T-cell (primary cell): ENCODE measurements at regions not wholly inside any gene's neighbourhood (a gene's known extent, or its start where the extent isn't known, plus 50 kb on each side); places are given as distances from the start of the nearest gene placed in this dataset.

ENCODE experiments used
- ATAC-seq, 4 experiments: fragments of 200-7000 bp in 3 of 4; fragments of 150-1000 bp in 1 of 4; cut with Tn5 transposase; replicated peaks in 1 of 4; 1 replicate in 3 of 4; 2 replicates in 1 of 4; pipeline ENCODE4 v1.10.0; 2021; ENCODE audit warnings: moderate library complexity in 3 of 4, mild to moderate bottlenecking in 2 of 4, moderate number of reproducible peaks in 1 of 4
- CTCF ChIA-PET, 2 donors: fragments of 300-600 bp; sonication (Branson Sonifier 250); formaldehyde crosslinking; loops; one replicate each; lab custom pipeline; 2022; ENCODE audit warnings: antibody characterized with exemption in 2 of 2; lab: Charles Lee
- POLR2A ChIA-PET, 2 donors: fragments of 300-600 bp; sonication (Branson Sonifier 250); formaldehyde crosslinking; loops; one replicate each; lab custom pipeline; 2022; ENCODE audit warnings: antibody characterized with exemption in 2 of 2; lab: Charles Lee
- DNase-seq, 35 experiments: peaks; one replicate each; pipeline versions ENCODE4 v3.0.0 to v3.0.0-alpha.2; 2013 to 2023
- H3K27ac ChIP-seq: one replicate; pipeline ENCODE4 v1.5.1; 2013; ENCODE audit warnings: low read length
- H3K27me3 ChIP-seq, 2 experiments: replicated peaks in 1 of 2; 1 replicate in 1 of 2; 2 replicates in 1 of 2; pipeline versions ENCODE4 v1.6.1 to v1.7.0; 2013; ENCODE audit warnings: low read length in 1 of 2, mixed read lengths in 1 of 2; ENCODE audit not compliant: control insufficient read depth in 2 of 2, insufficient read depth in 2 of 2; ENCODE audit errors: extremely low read depth in 1 of 2
- H3K36me3 ChIP-seq, 2 donors: 1 replicate in 1 of 2; 2 replicates in 1 of 2; pipeline versions ENCODE4 v1.6.1 to v1.7.0; 2013; ENCODE audit warnings: low read length in 1 of 2; ENCODE audit not compliant: control insufficient read depth in 2 of 2, insufficient read depth in 1 of 2; ENCODE audit errors: extremely low read depth in 1 of 2
- H3K4me1 ChIP-seq, 2 experiments: 1 replicate in 1 of 2; 2 replicates in 1 of 2; pipeline versions ENCODE4 v1.6.1 to v1.7.0; 2013; ENCODE audit warnings: low read length in 2 of 2, mixed read lengths in 1 of 2; ENCODE audit not compliant: insufficient read depth in 2 of 2, control insufficient read depth in 1 of 2; ENCODE audit errors: extremely low read depth in 1 of 2
- H3K4me3 ChIP-seq, 2 donors: 1 replicate in 1 of 2; 2 replicates in 1 of 2; pipeline versions ENCODE4 v1.5.1 to v1.7.0; 2013; ENCODE audit warnings: mild to moderate bottlenecking in 2 of 2, low read length in 1 of 2, moderate library complexity in 1 of 2; ENCODE audit not compliant: control insufficient read depth in 1 of 2; ENCODE audit errors: extremely low read depth in 1 of 2
- H3K9me3 ChIP-seq: 2 replicates; pipeline ENCODE4 v1.7.0; 2013
- H3K27ac Mint-ChIP-seq, 2 donors: one replicate each; pipeline ENCODE4 v1.8.0; 2020 to 2021; ENCODE audit warnings: mild to moderate bottlenecking in 2 of 2, mixed read lengths in 2 of 2
- H3K27me3 Mint-ChIP-seq, 2 donors: one replicate each; pipeline ENCODE4 v1.8.0; 2021 to 2022; ENCODE audit warnings: mixed read lengths in 2 of 2
- H3K36me3 Mint-ChIP-seq: one replicate; pipeline ENCODE4 v1.8.0; 2021; ENCODE audit warnings: mixed read lengths
- H3K4me1 Mint-ChIP-seq, 3 donors: one replicate each; pipeline ENCODE4 v1.8.0; 2020 to 2022; ENCODE audit warnings: mixed read lengths in 3 of 3, mild to moderate bottlenecking in 1 of 3
- H3K4me3 Mint-ChIP-seq, 3 donors: one replicate each; pipeline ENCODE4 v1.8.0; 2020 to 2022; ENCODE audit warnings: mild to moderate bottlenecking in 3 of 3, mixed read lengths in 3 of 3, moderate library complexity in 3 of 3
- H3K9me3 Mint-ChIP-seq, 3 donors: one replicate each; pipeline ENCODE4 v1.8.0; 2020 to 2022; ENCODE audit warnings: mixed read lengths in 3 of 3
- WGBS: methylation state at CpG from one replicate; pipeline ENCODE4 v1.1.5; 2013; ENCODE audit warnings: missing lambda C conversion rate; ENCODE audit not compliant: insufficient coverage; 5-methylcytosine and 5-hydroxymethylcytosine counted together

- peaks cover 0 to 7% (median 7%) of the 10 kb centered on the region in 3 donors for H3K9me3 Mint-ChIP-seq
- Histone ChIP-seq H3K4me3 (no peak overlapping the region), H3K36me3 (no peaks in the 10 kb centered on the region), H3K27ac (no peak overlapping the region), H3K27me3 (no peaks in the 10 kb centered on the region), H3K4me1 (no peaks in the 10 kb centered on the region), H3K9me3 (no peaks in the 10 kb centered on the region)
- ChIA-PET CTCF (no interaction called here), POLR2A (no interaction called here)
- H3K4me3 Mint-ChIP-seq = no peak overlapping the region
- H3K27ac Mint-ChIP-seq = no peak overlapping the region
- no peaks in the 10 kb centered on the region for H3K4me1 Mint-ChIP-seq
- whole genome bisulfite sequencing = no CpG with 5 or more reads among the region's 1 CpG
- no peak for DNase-seq
- H3K36me3 Mint-ChIP-seq = no peaks in the 10 kb centered on the region
- no peak for ATAC-seq
- H3K27me3 Mint-ChIP-seq = no peaks in the 10 kb centered on the region
Observed at GRCh38 chr5:118006219-118006618, 982.1 kb downstream of the DTWD2 start.

- H3K4me3 ChIP-seq = no peak overlapping the region
- ChIA-PET CTCF (no interaction called here), POLR2A (no interaction called here)
- no peaks in the 10 kb centered on the region for H3K27me3 Mint-ChIP-seq
- H3K9me3 ChIP-seq = no peaks in the 10 kb centered on the region
- H3K9me3 Mint-ChIP-seq = peaks cover 7 to 16% (median 10%) of the 10 kb centered on the region in 3 donors
- no peaks in the 10 kb centered on the region for H3K36me3 Mint-ChIP-seq
- no peak for ATAC-seq
- H3K27ac ChIP-seq = no peak overlapping the region
- no peaks in the 10 kb centered on the region for H3K36me3 ChIP-seq
- H3K27ac Mint-ChIP-seq = no peak overlapping the region
- no peaks in the 10 kb centered on the region for H3K4me1 Mint-ChIP-seq
- DNase-seq = no peak
- H3K4me3 Mint-ChIP-seq = no peak overlapping the region
- no peaks in the 10 kb centered on the region for H3K27me3 ChIP-seq
- H3K4me1 ChIP-seq = no peaks in the 10 kb centered on the region
- no CpG with 5 or more reads among the region's 3 CpGs for WGBS
Observed at GRCh38 chr5:117999939-118000549, 988.3 kb downstream of the DTWD2 start.

- ChIA-PET POLR2A (no interaction called here), CTCF (no interaction called here)
- H3K9me3 Mint-ChIP-seq = peaks cover 0 to 7% (median 5%) of the 10 kb centered on the region in 3 donors
Observed at GRCh38 chr5:117982691-117983090, 1005.7 kb downstream of the DTWD2 start.

GRCh38 chr5:117973785-117974184 lies 1014.6 kb downstream of the DTWD2 start:
- no peaks in the 10 kb centered on the region for H3K36me3 Mint-ChIP-seq
- Histone ChIP-seq H3K4me1 (no peaks in the 10 kb centered on the region), H3K27ac (no peak overlapping the region), H3K9me3 (no peaks in the 10 kb centered on the region), H3K4me3 (no peak overlapping the region), H3K36me3 (no peaks in the 10 kb centered on the region), H3K27me3 (no peaks in the 10 kb centered on the region)
- no peaks in the 10 kb centered on the region for H3K27me3 Mint-ChIP-seq
- POLR2A ChIA-PET = no interaction called here
- H3K4me3 Mint-ChIP-seq = no peak overlapping the region
- ATAC-seq (no peak), DNase-seq (no peak)
- peaks cover 0 to 15% (median 4%) of the 10 kb centered on the region in 3 donors for H3K9me3 Mint-ChIP-seq
- H3K27ac Mint-ChIP-seq = no peak overlapping the region
- H3K4me1 Mint-ChIP-seq = no peaks in the 10 kb centered on the region
- CTCF ChIA-PET = no interaction called here
- no CpG with 5 or more reads among the region's 1 CpG for WGBS

More at GRCh38 chr5:117982691-117983090, 1005.7 kb downstream of the DTWD2 start:
- H3K9me3 ChIP-seq = no peaks in the 10 kb centered on the region
- Mint-ChIP-seq H3K27me3 (no peaks in the 10 kb centered on the region), H3K4me1 (no peaks in the 10 kb centered on the region), H3K27ac (no peak overlapping the region), H3K36me3 (no peaks in the 10 kb centered on the region), H3K4me3 (no peak overlapping the region)
- H3K27me3 ChIP-seq = no peaks in the 10 kb centered on the region
- ATAC-seq (no peak), DNase-seq (no peak)
- no peak overlapping the region for H3K4me3 ChIP-seq
- H3K27ac ChIP-seq = no peak overlapping the region
- H3K4me1 ChIP-seq = no peaks in the 10 kb centered on the region
- WGBS = no CpG with 5 or more reads among the region's 2 CpGs
- no peaks in the 10 kb centered on the region for H3K36me3 ChIP-seq

- Mint-ChIP-seq H3K4me1 (no peaks in the 10 kb centered on the region), H3K27ac (no peak overlapping the region), H3K27me3 (no peaks in the 10 kb centered on the region), H3K36me3 (no peaks in the 10 kb centered on the region), H3K9me3 (peaks cover 2 to 15% (median 11%) of the 10 kb centered on the region in 3 donors), H3K4me3 (no peak overlapping the region)
- ATAC-seq = no peak
- Histone ChIP-seq H3K9me3 (no peaks in the 10 kb centered on the region), H3K4me1 (no peaks in the 10 kb centered on the region), H3K36me3 (no peaks in the 10 kb centered on the region), H3K27me3 (no peaks in the 10 kb centered on the region), H3K4me3 (no peak overlapping the region), H3K27ac (no peak overlapping the region)
- WGBS = 100% methylated on average over 3 of the region's 3 CpGs
- POLR2A ChIA-PET = no interaction called here
- CTCF ChIA-PET = no interaction called here
- no peak for DNase-seq
Observed at GRCh38 chr5:117955831-117956230, 1032.5 kb downstream of the DTWD2 start.

GRCh38 chr5:117954331-117954730 lies 1034.0 kb downstream of the DTWD2 start:
- no peaks in the 10 kb centered on the region for H3K36me3 Mint-ChIP-seq
- H3K27me3 ChIP-seq = no peaks in the 10 kb centered on the region
- POLR2A ChIA-PET = no interaction called here
- H3K4me3 ChIP-seq = no peak overlapping the region
- no peaks in the 10 kb centered on the region for H3K27me3 Mint-ChIP-seq
- CTCF ChIA-PET = no interaction called here
- WGBS = no CpG with 5 or more reads among the region's 1 CpG
- DNase-seq (no peak), ATAC-seq (no peak)
- H3K27ac ChIP-seq = no peak overlapping the region
- H3K9me3 Mint-ChIP-seq = peaks cover 2 to 12% (median 10%) of the 10 kb centered on the region in 3 donors
- no peaks in the 10 kb centered on the region for H3K9me3 ChIP-seq
- no peak overlapping the region for H3K4me3 Mint-ChIP-seq
- H3K27ac Mint-ChIP-seq = no peak overlapping the region
- no peaks in the 10 kb centered on the region for H3K36me3 ChIP-seq
- no peaks in the 10 kb centered on the region for H3K4me1 ChIP-seq
- no peaks in the 10 kb centered on the region for H3K4me1 Mint-ChIP-seq

- Histone ChIP-seq H3K9me3 (no peaks in the 10 kb centered on the region), H3K4me1 (no peaks in the 10 kb centered on the region), H3K4me3 (no peak overlapping the region), H3K27ac (no peak overlapping the region), H3K36me3 (no peaks in the 10 kb centered on the region), H3K27me3 (no peaks in the 10 kb centered on the region)
- no peak for DNase-seq
- H3K27ac Mint-ChIP-seq = no peak overlapping the region
- POLR2A ChIA-PET = no interaction called here
- no peaks in the 10 kb centered on the region for H3K36me3 Mint-ChIP-seq
- 79% methylated on average over 5 of the region's 13 CpGs for WGBS
- H3K4me1 Mint-ChIP-seq = no peaks in the 10 kb centered on the region
- H3K27me3 Mint-ChIP-seq = no peaks in the 10 kb centered on the region
- peaks cover 2 to 8% (median 7%) of the 10 kb centered on the region in 3 donors for H3K9me3 Mint-ChIP-seq
- no peak for ATAC-seq
- H3K4me3 Mint-ChIP-seq = no peak overlapping the region
- CTCF ChIA-PET = no interaction called here
Observed at GRCh38 chr5:117953272-117953671, 1035.1 kb downstream of the DTWD2 start.
